ENCODE measurements at regions not wholly inside any gene's neighbourhood (a gene's known extent, or its start where the extent isn't known, plus 50 kb on each side); places are given as distances from the start of the nearest gene placed in this dataset.

DNA sequence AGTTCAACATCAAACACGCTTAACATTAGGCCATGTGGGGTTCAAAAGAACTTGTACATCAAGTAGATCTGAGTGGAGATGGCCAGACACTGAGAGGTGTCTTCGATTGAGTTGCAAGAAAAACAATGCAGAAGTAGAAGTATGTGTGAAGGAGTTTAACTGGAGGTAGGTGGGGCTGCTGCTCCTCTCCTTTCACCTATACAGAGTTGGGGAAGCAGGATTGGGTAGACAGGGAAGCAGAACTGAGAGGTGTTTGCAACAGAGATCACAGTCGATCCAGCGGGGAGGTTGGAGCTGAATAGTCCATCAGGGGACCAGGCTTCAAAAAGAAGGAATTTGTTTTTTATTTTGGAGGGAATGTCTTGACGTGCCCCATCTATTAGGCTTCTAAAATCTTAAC lies 61.7 kb upstream of the SLC27A6 start:
- intact Hi-C loops (cut with micrococcal nuclease; ENCODE audit: unreplicated experiment): no loop called here
- no peaks in the 10 kb centered on the region for H3K4me1 Mint-ChIP-seq (ENCODE audit: low read depth, unreplicated experiment)
- BruUV-seq (replicated peaks): no TSS peak

DNA sequence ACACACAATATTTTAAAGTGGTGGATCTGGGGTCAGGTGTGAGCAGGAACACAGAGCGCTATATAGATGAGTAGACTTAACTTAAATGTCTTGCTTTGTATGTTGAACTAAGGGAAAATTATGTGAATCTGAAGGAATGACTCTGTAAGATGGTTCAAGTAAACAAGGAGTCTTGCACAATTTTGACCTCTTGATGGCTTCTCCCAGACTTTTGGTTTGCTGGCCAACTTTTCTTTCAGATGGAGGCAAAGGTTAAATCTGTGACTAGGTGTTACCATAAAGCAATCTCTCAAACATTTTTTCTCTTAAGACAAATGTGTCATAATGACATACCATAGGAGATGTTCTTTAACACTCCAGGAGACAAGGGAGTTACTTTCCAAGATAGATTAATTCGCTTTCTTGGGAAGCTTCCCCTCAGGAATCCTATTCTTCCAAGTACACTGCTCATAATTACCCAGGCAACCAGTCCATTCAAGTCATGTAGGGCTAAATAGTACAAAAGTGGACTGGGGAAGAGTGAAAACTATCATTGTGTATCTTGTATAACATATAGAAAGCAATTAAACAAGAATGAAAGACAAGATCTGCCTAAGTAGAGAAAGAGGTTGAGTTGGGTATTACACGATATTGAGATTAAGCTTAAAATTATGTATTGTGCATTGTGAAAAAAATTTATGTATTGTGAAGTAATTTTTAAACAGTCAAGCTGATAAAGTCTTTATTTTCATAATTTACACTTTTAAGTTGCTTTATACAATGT lies 60.3 kb upstream of the SLC27A6 start:
- H3K36me3 Mint-ChIP-seq (ENCODE audit: insufficient read depth, unreplicated experiment): no peaks in the 10 kb centered on the region
- no peaks in the 10 kb centered on the region for H3K4me1 Mint-ChIP-seq (ENCODE audit: low read depth, unreplicated experiment)
- H3K4me3 Mint-ChIP-seq (ENCODE audit: low read depth, unreplicated experiment): no peak overlapping the region
- no peak overlapping the region for H3K27ac Mint-ChIP-seq (ENCODE audit: unreplicated experiment)
- no peaks in the 10 kb centered on the region for H3K9me3 Mint-ChIP-seq (ENCODE audit: low read depth, unreplicated experiment)
- CTCF ChIA-PET: interaction anchor here (0.6 to 2.3 kb wide), 5 partner anchors 112 to 364 kb away, joined by 3 to 14 read pairs (median 5); partner anchors contain the start of gene ISOC1
- H3K27me3 Mint-ChIP-seq (ENCODE audit: unreplicated experiment): no peaks in the 10 kb centered on the region
- intact Hi-C loops (cut with micrococcal nuclease; ENCODE audit: unreplicated experiment): loop anchor here (1.0 to 2.0 kb wide), 6 partner anchors 148 to 863 kb away; no protein-coding TSS in a partner anchor
- DNase-seq: no peak
- TF ChIP-seq, protein P1, sequence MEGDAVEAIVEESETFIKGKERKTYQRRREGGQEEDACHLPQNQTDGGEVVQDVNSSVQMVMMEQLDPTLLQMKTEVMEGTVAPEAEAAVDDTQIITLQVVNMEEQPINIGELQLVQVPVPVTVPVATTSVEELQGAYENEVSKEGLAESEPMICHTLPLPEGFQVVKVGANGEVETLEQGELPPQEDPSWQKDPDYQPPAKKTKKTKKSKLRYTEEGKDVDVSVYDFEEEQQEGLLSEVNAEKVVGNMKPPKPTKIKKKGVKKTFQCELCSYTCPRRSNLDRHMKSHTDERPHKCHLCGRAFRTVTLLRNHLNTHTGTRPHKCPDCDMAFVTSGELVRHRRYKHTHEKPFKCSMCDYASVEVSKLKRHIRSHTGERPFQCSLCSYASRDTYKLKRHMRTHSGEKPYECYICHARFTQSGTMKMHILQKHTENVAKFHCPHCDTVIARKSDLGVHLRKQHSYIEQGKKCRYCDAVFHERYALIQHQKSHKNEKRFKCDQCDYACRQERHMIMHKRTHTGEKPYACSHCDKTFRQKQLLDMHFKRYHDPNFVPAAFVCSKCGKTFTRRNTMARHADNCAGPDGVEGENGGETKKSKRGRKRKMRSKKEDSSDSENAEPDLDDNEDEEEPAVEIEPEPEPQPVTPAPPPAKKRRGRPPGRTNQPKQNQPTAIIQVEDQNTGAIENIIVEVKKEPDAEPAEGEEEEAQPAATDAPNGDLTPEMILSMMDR (IDR thresholded peaks at IDR 0.05; ENCODE audit: unreplicated experiment): no peak
- BruUV-seq (replicated peaks): no TSS peak

More for the DNA sequence above, 61.7 kb upstream of the SLC27A6 start:
- Mint-ChIP-seq H3K9me3 (ENCODE audit: low read depth, unreplicated experiment) (no peaks in the 10 kb centered on the region), H3K36me3 (ENCODE audit: insufficient read depth, unreplicated experiment) (no peaks in the 10 kb centered on the region), H3K27me3 (ENCODE audit: unreplicated experiment) (no peaks in the 10 kb centered on the region), H3K4me3 (ENCODE audit: low read depth, unreplicated experiment) (no peak overlapping the region), H3K27ac (ENCODE audit: unreplicated experiment) (no peak overlapping the region)
- CTCF ChIA-PET: no interaction called here
- DNase-seq: no peak
- TF ChIP-seq, protein P1 (IDR thresholded peaks at IDR 0.05; ENCODE audit: unreplicated experiment): no peak

DNA sequence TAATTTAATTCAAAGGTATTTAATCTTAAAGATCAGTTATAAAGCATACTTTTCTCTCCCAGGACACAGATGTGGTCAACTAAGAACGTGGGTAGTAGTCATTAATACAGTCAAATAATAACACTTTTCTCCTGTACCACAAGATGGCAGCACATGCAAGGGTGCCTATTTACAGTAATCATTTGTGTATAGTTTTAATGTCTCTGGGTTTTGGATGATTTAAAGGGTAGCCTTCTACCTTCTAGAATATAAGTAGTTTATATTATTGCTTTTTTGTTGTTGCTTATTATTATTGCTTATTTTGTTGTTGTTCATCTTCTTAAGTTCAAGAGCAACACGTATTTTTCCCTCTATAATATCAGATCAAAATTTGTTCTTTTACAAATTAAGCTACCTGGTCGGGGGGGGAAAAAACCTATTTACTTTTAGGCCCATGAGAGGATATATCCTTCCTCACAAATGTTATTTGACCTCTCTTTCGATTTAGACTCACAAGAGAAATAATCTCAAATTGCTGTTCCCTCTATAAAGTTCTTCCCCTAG lies 59.6 kb upstream of the SLC27A6 start:
- TF ChIP-seq, protein P1 (IDR thresholded peaks at IDR 0.05; ENCODE audit: unreplicated experiment): peak; percentile 45
- Mint-ChIP-seq H3K4me1 (ENCODE audit: low read depth, unreplicated experiment) (no peaks in the 10 kb centered on the region), H3K9me3 (ENCODE audit: low read depth, unreplicated experiment) (no peaks in the 10 kb centered on the region), H3K36me3 (ENCODE audit: insufficient read depth, unreplicated experiment) (no peaks in the 10 kb centered on the region), H3K27ac (ENCODE audit: unreplicated experiment) (no peak overlapping the region), H3K27me3 (ENCODE audit: unreplicated experiment) (no peaks in the 10 kb centered on the region), H3K4me3 (ENCODE audit: low read depth, unreplicated experiment) (no peak overlapping the region)
- intact Hi-C loops (cut with micrococcal nuclease; ENCODE audit: unreplicated experiment): loop anchor here (1.0 to 2.0 kb wide), 6 partner anchors 148 to 863 kb away; no protein-coding TSS in a partner anchor
- no TSS peak for BruUV-seq (replicated peaks)
- CTCF ChIA-PET: interaction anchor here (0.5 to 2.3 kb wide), 10 partner anchors 19 to 670 kb away, joined by 3 to 14 read pairs (median 4); partner anchors contain the start of gene ISOC1
- peak; percentile 63 for DNase-seq

DNA sequence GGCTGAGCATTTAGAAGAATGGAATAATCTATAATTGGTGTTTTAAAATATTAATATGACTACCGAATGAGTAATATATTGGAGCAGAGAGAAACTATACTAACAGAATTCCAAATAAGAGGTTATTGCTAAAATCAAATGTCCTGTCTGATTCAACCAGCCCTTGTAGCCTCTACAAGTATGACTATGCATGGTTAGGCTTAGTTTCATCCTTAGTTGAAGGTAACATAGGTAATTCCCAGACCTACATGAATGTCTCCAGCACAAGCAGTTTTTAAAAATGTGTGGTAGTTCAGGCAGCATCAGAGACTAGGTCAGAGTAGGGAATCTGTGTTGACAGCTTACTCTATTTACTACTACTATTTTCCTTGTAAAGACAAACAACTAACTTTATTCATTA lies 51.7 kb upstream of the SLC27A6 start:
- H3K36me3 Mint-ChIP-seq (ENCODE audit: insufficient read depth, unreplicated experiment): no peaks in the 10 kb centered on the region
- no TSS peak for BruUV-seq (replicated peaks)
- H3K27me3 Mint-ChIP-seq (ENCODE audit: unreplicated experiment): no peaks in the 10 kb centered on the region
- no peaks in the 10 kb centered on the region for H3K9me3 Mint-ChIP-seq (ENCODE audit: low read depth, unreplicated experiment)
- CTCF ChIA-PET: no interaction called here
- H3K4me1 Mint-ChIP-seq (ENCODE audit: low read depth, unreplicated experiment): no peaks in the 10 kb centered on the region
- H3K27ac Mint-ChIP-seq (ENCODE audit: unreplicated experiment): no peak overlapping the region
- DNase-seq: no peak
- no peak overlapping the region for H3K4me3 Mint-ChIP-seq (ENCODE audit: low read depth, unreplicated experiment)
- intact Hi-C loops (cut with micrococcal nuclease; ENCODE audit: unreplicated experiment): no loop called here
- TF ChIP-seq, protein P1 (IDR thresholded peaks at IDR 0.05; ENCODE audit: unreplicated experiment): no peak

Data from Calu3 (cell line).